ENCODE measurements at regions not wholly inside any gene's neighbourhood (a gene's known extent, or its start where the extent isn't known, plus 50 kb on each side); places are given as distances from the start of the nearest gene placed in this dataset.

DNA sequence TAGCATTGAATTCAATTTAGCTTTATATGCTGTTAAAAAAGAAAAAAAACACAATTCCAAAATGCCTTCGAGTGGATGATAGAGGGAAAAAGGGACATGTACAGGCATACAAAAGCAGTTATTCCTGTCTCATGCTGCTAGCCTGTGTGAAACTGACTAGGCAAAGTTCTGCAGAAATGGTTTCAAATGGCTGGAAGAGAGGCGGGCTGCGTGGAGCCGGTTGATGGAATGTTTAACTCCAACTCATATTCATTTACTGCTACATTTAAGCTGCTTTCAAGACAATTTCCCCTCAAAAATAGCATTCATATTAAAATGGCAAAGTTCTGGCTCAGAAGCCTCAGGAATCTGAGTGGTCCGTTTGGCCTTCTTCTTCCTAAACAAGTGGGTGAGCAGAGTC lies 143.8 kb upstream of the PPARGC1A start:
- H3K27me3 ChIP-seq (ENCODE audit: control insufficient read depth in 2 of 2, insufficient read depth in 2 of 2, low read length in 2 of 2): no peaks in the 10 kb centered on the region
- no peaks in the 10 kb centered on the region for H3K4me1 ChIP-seq (ENCODE audit: control insufficient read depth in 2 of 2, insufficient read depth in 2 of 2, low read length in 2 of 2)
- Mint-ChIP-seq H3K36me3 (no peaks in the 10 kb centered on the region), H3K9me3 (peaks cover 0 to 8% (median 0%) of the 10 kb centered on the region in 11 donors), H3K4me1 (no peaks in the 10 kb centered on the region), H3K27me3 (peaks cover 0 to 5% (median 0%) of the 10 kb centered on the region in 5 donors), H3K4me3 (no peak overlapping the region), H3K27ac (no peak overlapping the region)
- intact Hi-C loops (cut with micrococcal nuclease): no loop called here
- H3K9me3 ChIP-seq (ENCODE audit: control insufficient read depth in 2 of 3, low read length in 3 of 3): no peaks in the 10 kb centered on the region
- DNase-seq (no peak), ATAC-seq (no peak)
- H3K4me3 ChIP-seq (ENCODE audit: low read length): no peak overlapping the region
- no peaks in the 10 kb centered on the region for H3K36me3 ChIP-seq (ENCODE audit: control insufficient read depth in 2 of 3, insufficient read depth in 3 of 3, low read length in 3 of 3)
- no peak overlapping the region for H3K27ac ChIP-seq (ENCODE audit: low read depth, low read length)
- ChIA-PET CTCF (no interaction called here), POLR2A (no interaction called here)

DNA sequence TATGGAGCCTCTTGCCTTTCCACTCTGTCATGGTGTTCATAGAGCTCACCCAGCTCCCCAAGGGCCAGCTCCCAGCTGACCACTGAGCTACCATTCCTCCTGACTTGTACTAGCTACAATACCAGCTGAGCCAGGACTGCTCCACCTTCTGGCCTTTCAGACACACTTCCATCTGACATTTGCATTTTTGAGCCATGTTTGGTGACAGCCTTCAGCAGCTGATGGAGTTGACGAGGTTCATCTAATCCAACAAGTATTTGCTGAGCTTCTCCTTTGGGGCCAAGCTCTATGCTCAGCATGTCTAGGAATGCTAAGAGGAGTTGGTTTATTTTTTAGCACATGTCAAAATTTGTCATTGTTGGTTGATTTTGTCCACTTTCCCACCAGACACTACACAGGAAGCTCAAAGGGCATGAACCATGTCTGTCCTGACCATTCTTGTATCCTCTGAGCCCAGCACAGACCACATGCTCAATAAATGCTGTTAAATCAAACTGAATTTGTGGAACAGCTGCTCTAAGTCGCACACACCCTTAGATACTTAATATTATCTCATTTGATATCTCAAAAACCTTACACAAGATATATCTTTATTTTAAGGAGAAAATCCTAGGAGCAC lies 142.6 kb upstream of the PPARGC1A start:
- H3K27me3 ChIP-seq (ENCODE audit: control insufficient read depth in 2 of 2, insufficient read depth in 2 of 2, low read length in 2 of 2): no peaks in the 10 kb centered on the region
- no peaks in the 10 kb centered on the region for H3K9me3 ChIP-seq (ENCODE audit: control insufficient read depth in 2 of 3, low read length in 3 of 3)
- intact Hi-C loops (cut with micrococcal nuclease): no loop called here
- CTCF ChIA-PET: no interaction called here
- no peak overlapping the region for H3K27ac ChIP-seq (ENCODE audit: low read depth, low read length)
- Mint-ChIP-seq H3K36me3 (no peaks in the 10 kb centered on the region), H3K9me3 (peaks cover 0 to 8% (median 0%) of the 10 kb centered on the region in 11 donors), H3K4me1 (no peaks in the 10 kb centered on the region), H3K27ac (no peak overlapping the region), H3K4me3 (no peak overlapping the region), H3K27me3 (peaks cover 0 to 5% (median 0%) of the 10 kb centered on the region in 5 donors)
- ATAC-seq (no peak), DNase-seq (no peak)
- no peak overlapping the region for H3K4me3 ChIP-seq (ENCODE audit: low read length)
- POLR2A ChIA-PET: no interaction called here
- no peaks in the 10 kb centered on the region for H3K36me3 ChIP-seq (ENCODE audit: control insufficient read depth in 2 of 3, insufficient read depth in 3 of 3, low read length in 3 of 3)
- H3K4me1 ChIP-seq (ENCODE audit: control insufficient read depth in 2 of 2, insufficient read depth in 2 of 2, low read length in 2 of 2): no peaks in the 10 kb centered on the region

DNA sequence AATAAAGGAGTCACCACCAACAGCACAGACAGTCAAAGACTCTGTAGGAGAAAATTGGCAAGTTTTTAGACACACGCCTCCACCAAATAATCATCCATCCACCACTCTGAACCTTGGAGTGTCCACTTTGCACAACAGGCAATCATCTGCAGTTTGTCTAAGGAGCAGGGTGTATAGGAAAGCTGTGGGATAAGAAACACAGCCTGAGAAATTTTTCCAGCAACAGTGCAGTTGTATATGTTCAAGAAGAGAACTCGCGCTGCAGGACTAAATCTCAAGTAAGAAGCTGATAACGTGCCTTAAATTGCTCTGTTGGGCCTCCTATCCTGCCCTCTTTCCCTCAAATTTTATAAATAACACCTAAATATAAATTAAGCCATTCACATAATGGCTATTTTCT lies 136.7 kb upstream of the PPARGC1A start:
- POLR2A ChIA-PET: interaction anchor here (0.6 kb wide), 1 partner anchor 1134 kb away, joined by 3 read pairs; no protein-coding TSS in a partner anchor
- Mint-ChIP-seq H3K4me3 (no peak overlapping the region), H3K36me3 (no peaks in the 10 kb centered on the region), H3K4me1 (no peaks in the 10 kb centered on the region), H3K27me3 (peaks cover 0 to 12% (median 0%) of the 10 kb centered on the region in 5 donors), H3K9me3 (peaks cover 0 to 7% (median 0%) of the 10 kb centered on the region in 11 donors), H3K27ac (no peak overlapping the region)
- H3K36me3 ChIP-seq (ENCODE audit: control insufficient read depth in 2 of 3, insufficient read depth in 3 of 3, low read length in 3 of 3): no peaks in the 10 kb centered on the region
- H3K4me1 ChIP-seq (ENCODE audit: control insufficient read depth in 2 of 2, insufficient read depth in 2 of 2, low read length in 2 of 2): no peaks in the 10 kb centered on the region
- ATAC-seq: no peak
- H3K27ac ChIP-seq (ENCODE audit: low read depth, low read length): no peak overlapping the region
- H3K4me3 ChIP-seq (ENCODE audit: low read length): no peak overlapping the region
- CTCF ChIA-PET: no interaction called here
- H3K27me3 ChIP-seq (ENCODE audit: control insufficient read depth in 2 of 2, insufficient read depth in 2 of 2, low read length in 2 of 2): no peaks in the 10 kb centered on the region
- no peaks in the 10 kb centered on the region for H3K9me3 ChIP-seq (ENCODE audit: control insufficient read depth in 2 of 3, low read length in 3 of 3)
- intact Hi-C loops (cut with micrococcal nuclease): no loop called here
- DNase-seq: no peak

DNA sequence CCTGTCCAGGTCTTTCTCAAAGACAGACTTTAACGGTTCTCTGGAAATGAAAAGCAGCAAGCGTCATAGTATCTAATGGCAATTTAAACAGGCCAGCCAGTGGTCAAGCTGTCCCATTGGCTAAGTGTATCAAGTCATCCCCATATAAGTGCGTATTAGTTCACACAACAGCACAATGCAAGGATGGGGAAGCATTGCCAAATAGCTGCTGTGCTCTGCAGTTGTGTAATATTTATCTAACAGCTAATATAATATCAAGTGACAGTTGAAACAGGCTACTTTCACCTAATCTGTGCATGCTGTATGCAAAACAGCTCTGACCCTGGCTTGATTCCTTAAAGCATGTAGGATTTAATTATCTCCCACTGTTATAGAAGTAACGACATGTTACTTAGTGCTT lies 134.8 kb upstream of the PPARGC1A start:
- H3K27ac ChIP-seq (ENCODE audit: low read depth, low read length): no peak overlapping the region
- H3K27me3 ChIP-seq (ENCODE audit: control insufficient read depth in 2 of 2, insufficient read depth in 2 of 2, low read length in 2 of 2): no peaks in the 10 kb centered on the region
- H3K4me3 Mint-ChIP-seq: no peak overlapping the region
- H3K36me3 ChIP-seq (ENCODE audit: control insufficient read depth in 2 of 3, insufficient read depth in 3 of 3, low read length in 3 of 3): no peaks in the 10 kb centered on the region
- no peaks in the 10 kb centered on the region for H3K4me1 ChIP-seq (ENCODE audit: control insufficient read depth in 2 of 2, insufficient read depth in 2 of 2, low read length in 2 of 2)
- no peak overlapping the region for H3K4me3 ChIP-seq (ENCODE audit: low read length)
- ChIA-PET POLR2A (no interaction called here), CTCF (no interaction called here)
- H3K36me3 Mint-ChIP-seq: no peaks in the 10 kb centered on the region
- H3K4me1 Mint-ChIP-seq: no peaks in the 10 kb centered on the region
- no peaks in the 10 kb centered on the region for H3K9me3 ChIP-seq (ENCODE audit: control insufficient read depth in 2 of 3, low read length in 3 of 3)
- peaks cover 0 to 3% (median 0%) of the 10 kb centered on the region in 11 donors for H3K9me3 Mint-ChIP-seq
- ATAC-seq: no peak
- no peak for DNase-seq
- intact Hi-C loops (cut with micrococcal nuclease): no loop called here
- peaks cover 0 to 13% (median 0%) of the 10 kb centered on the region in 5 donors for H3K27me3 Mint-ChIP-seq
- H3K27ac Mint-ChIP-seq: no peak overlapping the region

DNA sequence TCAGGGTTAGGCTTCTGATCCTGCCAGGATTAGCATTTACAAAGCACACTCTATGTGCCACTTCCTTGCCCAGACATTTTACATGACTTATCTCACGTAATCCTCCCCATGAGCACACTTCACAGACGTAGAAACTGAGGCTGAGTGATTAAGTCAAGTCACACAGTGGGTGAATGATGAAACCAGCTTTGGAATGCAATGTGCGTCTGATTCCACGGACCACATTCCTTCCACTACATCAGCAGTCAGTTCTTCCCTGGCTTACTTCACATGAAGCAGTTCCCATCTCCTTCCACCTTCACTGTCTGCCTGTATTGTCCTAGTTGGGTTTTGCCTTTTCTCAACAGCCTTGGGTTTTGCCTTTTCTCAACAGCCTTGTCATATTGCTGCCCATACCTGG lies 134.3 kb upstream of the PPARGC1A start:
- peaks cover 0 to 13% (median 0%) of the 10 kb centered on the region in 5 donors for H3K27me3 Mint-ChIP-seq
- Histone ChIP-seq H3K4me3 (ENCODE audit: low read length) (no peak overlapping the region), H3K4me1 (ENCODE audit: control insufficient read depth in 2 of 2, insufficient read depth in 2 of 2, low read length in 2 of 2) (no peaks in the 10 kb centered on the region), H3K9me3 (ENCODE audit: control insufficient read depth in 2 of 3, low read length in 3 of 3) (no peaks in the 10 kb centered on the region), H3K27me3 (ENCODE audit: control insufficient read depth in 2 of 2, insufficient read depth in 2 of 2, low read length in 2 of 2) (no peaks in the 10 kb centered on the region), H3K27ac (ENCODE audit: low read depth, low read length) (no peak overlapping the region), H3K36me3 (ENCODE audit: control insufficient read depth in 2 of 3, insufficient read depth in 3 of 3, low read length in 3 of 3) (no peaks in the 10 kb centered on the region)
- no peak overlapping the region for H3K27ac Mint-ChIP-seq
- H3K9me3 Mint-ChIP-seq: peaks cover 0 to 3% (median 0%) of the 10 kb centered on the region in 11 donors
- intact Hi-C loops (cut with micrococcal nuclease): no loop called here
- DNase-seq (no peak), ATAC-seq (no peak)
- H3K4me3 Mint-ChIP-seq: no peak overlapping the region
- no peaks in the 10 kb centered on the region for H3K4me1 Mint-ChIP-seq
- H3K36me3 Mint-ChIP-seq: no peaks in the 10 kb centered on the region
- ChIA-PET CTCF (no interaction called here), POLR2A (no interaction called here)

DNA sequence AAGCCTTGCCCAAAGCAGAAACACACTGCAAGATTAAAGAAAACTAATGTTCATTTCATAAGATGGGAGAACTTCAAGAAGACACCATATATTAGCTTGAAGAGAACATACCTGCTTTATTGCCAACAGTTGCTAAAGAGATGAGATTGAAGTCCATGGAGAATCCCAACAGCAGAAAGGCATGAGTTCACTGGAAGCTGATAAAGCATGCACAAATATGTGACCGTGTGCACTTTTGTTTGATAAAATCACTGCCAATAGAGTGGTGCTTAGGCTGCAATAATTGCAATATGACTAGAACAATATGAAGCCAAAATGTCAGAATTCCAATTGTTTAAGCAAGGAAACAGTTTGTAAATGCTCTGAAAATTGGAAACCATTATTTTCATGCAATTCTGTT lies 125.9 kb upstream of the PPARGC1A start:
- ChIA-PET CTCF (no interaction called here), POLR2A (no interaction called here)
- Histone ChIP-seq H3K4me3 (ENCODE audit: low read length) (no peak overlapping the region), H3K4me1 (ENCODE audit: control insufficient read depth in 2 of 2, insufficient read depth in 2 of 2, low read length in 2 of 2) (no peaks in the 10 kb centered on the region), H3K27me3 (ENCODE audit: control insufficient read depth in 2 of 2, insufficient read depth in 2 of 2, low read length in 2 of 2) (no peaks in the 10 kb centered on the region), H3K27ac (ENCODE audit: low read depth, low read length) (no peak overlapping the region), H3K9me3 (ENCODE audit: control insufficient read depth in 2 of 3, low read length in 3 of 3) (no peaks in the 10 kb centered on the region), H3K36me3 (ENCODE audit: control insufficient read depth in 2 of 3, insufficient read depth in 3 of 3, low read length in 3 of 3) (no peaks in the 10 kb centered on the region)
- no peak for DNase-seq
- intact Hi-C loops (cut with micrococcal nuclease): no loop called here
- H3K27ac Mint-ChIP-seq: no peak overlapping the region
- no peaks in the 10 kb centered on the region for H3K4me1 Mint-ChIP-seq
- H3K9me3 Mint-ChIP-seq: peaks cover 0 to 9% (median 2%) of the 10 kb centered on the region in 11 donors
- ATAC-seq: no peak
- no peak overlapping the region for H3K4me3 Mint-ChIP-seq
- peaks cover 0 to 13% (median 7%) of the 10 kb centered on the region in 5 donors for H3K27me3 Mint-ChIP-seq
- H3K36me3 Mint-ChIP-seq: no peaks in the 10 kb centered on the region

DNA sequence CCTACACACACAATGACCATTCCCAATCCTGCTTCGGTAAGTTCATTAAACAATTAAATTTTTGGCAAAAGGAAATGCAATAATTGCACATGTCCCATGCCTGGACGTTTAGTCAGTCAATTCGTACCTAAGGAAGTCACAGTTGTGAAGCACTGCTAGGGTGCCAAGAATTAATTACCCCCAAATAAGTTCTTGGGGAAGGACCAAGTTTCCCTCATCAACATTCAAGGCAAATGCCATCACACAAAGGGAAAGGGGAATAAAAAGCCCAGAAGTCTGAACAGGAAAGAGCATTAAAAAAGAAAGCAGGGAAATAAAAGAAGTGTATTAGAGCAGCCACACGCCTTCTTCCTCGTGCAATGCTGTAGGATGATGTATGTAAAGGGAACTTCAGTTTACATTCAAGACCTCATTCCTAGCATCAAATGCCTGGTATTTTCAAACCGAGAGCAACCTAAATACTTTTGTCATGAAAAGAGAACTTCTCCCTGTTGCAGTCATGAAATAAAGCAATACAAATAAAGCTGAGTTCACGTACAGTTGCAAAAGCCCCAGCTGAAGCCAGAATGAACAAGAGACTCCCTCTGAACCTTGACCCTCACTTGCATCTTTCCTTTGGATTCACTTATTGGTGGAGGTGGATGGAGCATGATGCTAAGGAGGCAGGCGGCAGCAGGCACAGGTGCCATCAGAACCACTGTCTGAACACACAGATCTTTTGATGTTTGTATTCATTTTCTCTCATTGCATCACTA lies 124.0 kb upstream of the PPARGC1A start:
- peaks cover 0 to 9% (median 2%) of the 10 kb centered on the region in 11 donors for H3K9me3 Mint-ChIP-seq
- ATAC-seq: no peak
- POLR2A ChIA-PET: no interaction called here
- H3K27ac Mint-ChIP-seq: no peak overlapping the region
- Histone ChIP-seq H3K27ac (ENCODE audit: low read depth, low read length) (no peak overlapping the region), H3K36me3 (ENCODE audit: control insufficient read depth in 2 of 3, insufficient read depth in 3 of 3, low read length in 3 of 3) (no peaks in the 10 kb centered on the region), H3K4me1 (ENCODE audit: control insufficient read depth in 2 of 2, insufficient read depth in 2 of 2, low read length in 2 of 2) (no peaks in the 10 kb centered on the region), H3K27me3 (ENCODE audit: control insufficient read depth in 2 of 2, insufficient read depth in 2 of 2, low read length in 2 of 2) (no peaks in the 10 kb centered on the region), H3K9me3 (ENCODE audit: control insufficient read depth in 2 of 3, low read length in 3 of 3) (no peaks in the 10 kb centered on the region), H3K4me3 (ENCODE audit: low read length) (no peak overlapping the region)
- CTCF ChIA-PET: no interaction called here
- peaks cover 0 to 13% (median 7%) of the 10 kb centered on the region in 5 donors for H3K27me3 Mint-ChIP-seq
- DNase-seq: no peak
- H3K4me1 Mint-ChIP-seq: no peaks in the 10 kb centered on the region
- no peaks in the 10 kb centered on the region for H3K36me3 Mint-ChIP-seq
- H3K4me3 Mint-ChIP-seq: no peak overlapping the region
- intact Hi-C loops (cut with micrococcal nuclease): no loop called here

All from naive thymus-derived CD4-positive, alpha-beta T cell (primary cell).